ENCODE measurements at regions not wholly inside any gene's neighbourhood (a gene's known extent, or its start where the extent isn't known, plus 50 kb on each side); places are given as distances from the start of the nearest gene placed in this dataset.
"Not testable (repeated sequence)": the region's sequence is repeated elsewhere in the genome, so short reads cannot be mapped to it uniquely, and the experiment has no call there.

DNA sequence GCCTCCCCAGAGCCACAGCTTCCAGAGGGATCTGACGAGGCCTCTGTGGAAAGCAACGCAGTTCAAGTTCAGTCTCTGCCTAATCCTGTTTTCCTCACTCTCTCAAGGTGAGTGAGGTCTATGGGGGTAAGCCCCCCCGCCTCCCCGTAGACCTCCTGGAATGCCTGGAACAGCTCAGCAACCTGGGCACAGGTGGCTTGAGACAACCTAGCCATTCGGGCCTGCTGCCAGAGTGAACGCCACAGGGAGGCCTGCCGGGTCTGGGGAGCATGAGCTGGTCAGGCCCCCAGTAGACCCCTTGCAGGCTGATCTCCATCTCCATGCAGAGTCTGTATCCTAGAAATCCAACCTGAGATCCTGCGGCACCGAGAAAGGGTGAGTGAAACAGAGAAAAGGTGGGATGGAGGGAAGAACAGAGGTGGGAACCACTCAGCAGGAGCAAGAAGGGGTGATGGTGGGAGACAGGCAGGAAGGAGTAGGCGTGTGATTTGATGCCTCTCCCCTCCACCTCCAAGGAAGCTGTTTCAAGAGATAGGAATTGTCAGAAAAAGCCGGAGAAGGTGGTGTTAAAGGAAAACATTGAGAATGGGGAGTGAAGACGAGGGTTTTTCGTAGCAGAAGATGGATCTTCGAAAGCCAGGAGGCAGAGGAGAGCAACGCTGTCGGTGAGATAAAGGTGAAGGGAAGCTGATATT, 123.1 kb upstream of the PRMT8 start:
- no peak for DNase-seq

DNA sequence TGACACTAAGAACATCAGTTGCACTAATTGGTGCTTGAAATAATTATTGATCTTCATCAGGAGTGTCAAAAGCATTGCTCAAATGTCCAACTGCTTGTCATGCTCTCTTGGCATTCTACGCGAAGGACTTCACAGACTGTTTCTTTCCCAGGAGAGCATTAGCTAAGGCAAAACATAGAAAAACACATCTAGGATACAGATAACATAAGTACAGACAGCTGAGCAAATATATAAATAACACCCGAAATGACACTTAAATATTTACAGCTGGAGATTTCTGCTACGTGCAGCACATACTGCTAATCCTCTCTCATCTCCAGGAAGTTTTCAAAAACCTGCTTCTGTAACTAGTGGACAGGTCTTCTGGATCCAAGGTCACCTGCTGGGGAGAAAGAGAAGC, 120.0 kb upstream of the PRMT8 start:
- DNase-seq, result no peak

DNA sequence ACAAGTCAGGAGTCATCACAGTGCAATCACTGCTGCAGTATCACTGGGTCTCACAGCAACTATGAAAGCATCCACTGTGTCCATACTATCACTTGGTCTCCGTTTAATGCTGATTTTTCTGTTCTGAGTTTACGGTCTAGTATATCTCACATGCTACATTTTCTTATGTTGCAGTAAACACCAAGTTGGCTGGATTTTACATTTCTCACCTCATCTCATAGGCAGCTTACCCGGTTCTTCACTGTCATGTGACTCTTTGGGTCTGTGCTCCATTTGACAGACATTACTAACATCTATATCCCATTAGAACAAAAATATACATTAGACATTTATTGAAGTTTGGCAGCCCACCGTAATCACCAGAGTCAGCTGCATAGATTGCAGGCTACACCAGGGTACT, 115.7 kb upstream of the PRMT8 start:
- no peak for DNase-seq

DNA sequence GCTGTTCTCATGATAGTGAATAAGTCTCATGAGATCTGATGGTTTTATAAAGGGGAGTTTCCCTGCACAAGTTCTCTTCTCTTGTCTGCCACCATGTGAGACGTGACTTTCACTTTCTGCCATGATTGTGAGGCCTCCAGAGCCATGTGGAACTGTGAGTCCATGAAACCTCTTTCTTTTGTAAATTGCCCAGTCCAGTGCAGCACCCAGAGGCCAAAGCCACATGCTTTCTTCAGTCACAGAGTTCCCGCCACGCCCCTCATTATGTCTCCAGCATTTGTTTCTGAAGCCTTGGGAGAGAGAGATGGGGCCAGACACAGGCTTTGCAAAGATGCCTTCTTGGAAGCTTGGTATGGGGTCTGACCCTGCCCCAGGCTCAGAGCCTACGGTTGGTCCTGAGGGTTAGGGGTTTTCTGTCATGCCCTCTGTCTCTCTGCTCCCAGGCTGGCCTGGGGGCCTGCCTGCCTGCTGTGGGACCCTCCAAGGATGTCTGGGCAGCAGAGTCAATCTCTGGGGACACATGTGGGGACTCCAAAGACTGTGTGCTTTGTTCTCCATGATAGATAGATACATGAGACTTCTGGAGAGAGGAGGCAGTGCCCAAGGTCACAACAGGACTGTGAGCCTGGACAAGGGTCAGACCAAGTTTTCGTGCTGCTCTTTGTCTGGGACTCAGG, 114.1 kb upstream of the PRMT8 start:
- no peak for DNase-seq

DNA sequence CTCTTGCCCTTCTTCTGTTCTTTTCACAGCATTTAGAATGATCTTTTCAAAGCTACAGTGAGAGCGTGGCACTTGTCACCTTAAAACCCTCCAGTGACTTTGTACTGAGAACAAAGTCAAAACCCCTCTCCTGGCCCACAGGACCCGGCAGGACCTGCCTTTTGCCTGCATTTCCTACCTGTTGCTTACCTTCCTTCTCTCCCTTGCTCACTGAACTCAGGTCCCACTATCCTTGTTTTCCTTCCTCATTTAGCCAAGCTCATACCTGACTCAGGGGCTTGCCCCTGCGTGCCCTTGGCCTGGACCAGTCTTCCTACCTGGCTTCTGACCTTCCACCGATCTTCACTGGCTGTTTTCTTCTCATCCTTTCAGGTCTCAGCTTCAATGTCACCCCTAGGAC, 112.3 kb upstream of the PRMT8 start:
- no peak for DNase-seq

DNA sequence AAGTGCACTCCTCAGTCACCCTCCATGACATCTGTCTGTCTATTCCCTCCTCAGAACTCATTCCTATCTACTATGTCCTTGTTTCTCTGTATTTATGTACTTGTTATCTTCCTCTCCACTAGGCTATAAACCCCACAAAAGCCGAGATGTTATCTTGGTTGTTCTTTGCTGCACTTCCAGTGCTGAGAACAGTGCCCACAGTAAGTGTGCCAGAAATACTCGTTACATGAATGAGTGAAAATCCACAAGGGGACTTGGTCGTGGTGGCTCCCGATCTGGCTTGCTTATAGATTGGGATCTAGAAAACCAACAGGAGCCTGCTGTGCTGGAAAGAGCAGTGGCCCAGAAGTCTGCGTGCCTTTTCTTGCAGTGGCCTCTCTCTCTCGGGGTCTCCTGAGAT, 111.9 kb upstream of the PRMT8 start:
- DNase-seq, result no peak

DNA sequence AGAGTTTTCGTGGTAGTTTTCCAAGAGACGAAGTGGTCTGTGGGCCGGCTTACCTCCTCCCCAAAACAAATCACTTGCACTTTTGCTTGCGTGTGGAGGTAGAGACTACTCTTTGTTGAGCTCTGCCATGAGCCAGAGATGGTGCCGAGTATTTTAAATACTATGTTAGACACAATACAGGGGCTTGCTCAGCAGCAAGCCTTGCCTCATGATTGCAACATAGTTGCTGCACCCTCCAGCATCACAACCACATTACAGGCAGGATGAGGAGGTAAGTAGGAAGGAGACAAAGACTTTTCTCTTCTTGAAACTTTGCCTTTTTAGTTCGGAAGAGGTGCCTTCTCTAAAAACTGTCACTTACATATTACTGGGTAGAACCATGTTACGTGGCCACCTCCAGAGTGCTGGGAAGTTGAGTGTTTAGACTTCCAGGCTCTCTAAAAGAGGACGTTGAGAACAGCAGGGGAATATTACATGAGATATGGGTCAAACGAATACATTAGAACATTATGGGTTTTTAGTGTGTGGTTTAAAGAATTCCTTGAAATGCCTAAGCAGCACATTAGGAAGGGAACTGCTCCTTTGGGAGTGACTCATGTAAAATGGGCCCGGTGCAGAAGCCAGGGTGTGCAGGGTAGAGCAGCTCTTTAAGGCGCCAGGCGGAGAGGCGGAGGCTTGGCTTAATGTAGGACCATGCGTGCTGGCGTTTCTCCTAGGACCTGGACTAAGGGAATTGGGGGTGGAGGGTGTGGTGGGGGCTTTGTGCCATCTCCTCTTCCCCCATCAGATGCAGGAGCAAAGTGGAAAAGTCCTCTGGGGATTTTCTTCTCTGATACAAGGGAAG, 110.6 kb upstream of the PRMT8 start:
- no peak for DNase-seq

DNA sequence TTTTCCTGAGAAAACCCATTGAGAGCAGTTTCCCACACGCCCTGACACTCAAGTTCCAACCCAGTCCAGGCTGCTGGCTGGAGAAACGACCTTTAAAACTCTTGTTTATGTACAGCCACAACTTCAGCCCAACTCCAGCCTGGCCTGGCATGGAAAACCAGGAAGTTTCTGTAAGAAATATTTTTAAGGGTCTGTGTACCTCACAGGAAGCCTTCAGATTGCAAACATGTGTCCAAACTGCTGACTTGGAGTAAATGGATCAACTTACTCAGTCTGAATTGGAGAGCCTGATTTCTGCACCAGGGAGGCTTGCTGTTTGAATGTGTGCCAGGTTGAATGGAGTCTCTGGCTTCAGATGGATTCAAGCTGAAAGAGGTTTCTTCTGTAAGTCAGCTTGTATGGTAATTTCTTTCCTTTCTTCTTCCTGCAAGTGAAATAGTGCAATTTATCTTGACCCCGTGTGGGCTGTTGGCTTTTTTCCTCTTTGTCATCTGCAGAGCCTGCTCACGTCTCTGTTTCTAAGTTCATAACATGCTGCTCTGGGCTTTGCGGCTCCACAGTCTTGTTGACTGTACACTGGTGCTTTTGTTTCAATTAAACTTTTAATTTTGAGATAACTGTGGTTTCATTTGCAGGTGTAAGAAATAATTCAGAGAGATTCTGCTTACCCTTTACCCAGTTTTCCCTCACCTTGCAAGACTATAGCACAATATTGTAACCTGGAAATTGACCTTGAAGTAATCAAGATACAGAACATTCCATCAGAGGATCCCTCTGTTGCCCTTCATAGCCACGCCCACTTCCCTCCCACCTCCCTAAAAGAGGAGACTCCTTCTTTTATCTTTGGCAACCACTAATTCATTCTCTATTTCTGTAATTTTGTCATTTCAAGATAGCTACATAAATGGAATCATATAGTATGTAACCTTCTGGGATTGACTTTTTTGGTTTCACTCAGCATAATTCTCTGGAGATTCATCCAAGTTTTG, 109.7 kb upstream of the PRMT8 start:
- no peak for DNase-seq

DNA sequence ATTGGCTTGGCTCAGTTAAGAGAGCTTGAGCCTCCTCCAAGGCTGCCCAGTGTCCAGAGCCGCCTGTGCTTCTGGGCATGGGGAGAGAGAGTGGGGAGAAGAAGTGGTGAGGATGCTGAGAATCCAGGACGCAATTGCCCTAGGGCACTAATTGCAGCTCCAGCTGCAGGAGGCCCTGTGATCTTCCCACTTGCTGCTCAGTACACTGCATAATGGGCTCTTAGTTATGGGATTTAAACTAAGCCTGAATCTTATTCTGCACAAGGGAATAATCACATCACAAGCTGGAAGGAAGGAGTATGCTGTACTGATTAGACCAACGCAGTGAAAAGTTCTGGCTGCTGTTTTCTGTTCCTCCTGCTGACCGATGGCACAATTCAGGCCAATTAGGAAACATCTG, 101.0 kb upstream of the PRMT8 start:
- DNase-seq, result no peak

DNA sequence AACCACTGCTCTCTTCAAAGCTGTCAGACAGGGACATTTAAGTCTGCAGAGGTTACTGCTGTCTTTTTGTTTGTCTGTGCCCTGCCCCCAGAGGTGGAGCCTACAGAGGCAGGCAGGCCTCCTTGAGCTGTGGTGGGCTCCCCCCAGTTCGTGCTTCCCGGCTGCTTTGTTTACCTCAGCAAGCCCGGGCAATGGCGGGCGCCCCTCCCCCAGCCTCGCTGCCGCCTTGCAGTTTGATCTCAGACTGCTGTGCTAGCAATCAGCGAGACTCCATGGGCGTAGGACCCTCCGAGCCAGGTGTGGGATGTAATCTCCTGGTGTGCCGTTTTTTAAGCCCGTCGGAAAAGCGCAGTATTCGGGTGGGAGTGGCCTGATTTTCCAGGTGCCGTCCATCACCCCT, 93.4 kb upstream of the PRMT8 start:
- not testable (repeated sequence) for DNase-seq

DNA sequence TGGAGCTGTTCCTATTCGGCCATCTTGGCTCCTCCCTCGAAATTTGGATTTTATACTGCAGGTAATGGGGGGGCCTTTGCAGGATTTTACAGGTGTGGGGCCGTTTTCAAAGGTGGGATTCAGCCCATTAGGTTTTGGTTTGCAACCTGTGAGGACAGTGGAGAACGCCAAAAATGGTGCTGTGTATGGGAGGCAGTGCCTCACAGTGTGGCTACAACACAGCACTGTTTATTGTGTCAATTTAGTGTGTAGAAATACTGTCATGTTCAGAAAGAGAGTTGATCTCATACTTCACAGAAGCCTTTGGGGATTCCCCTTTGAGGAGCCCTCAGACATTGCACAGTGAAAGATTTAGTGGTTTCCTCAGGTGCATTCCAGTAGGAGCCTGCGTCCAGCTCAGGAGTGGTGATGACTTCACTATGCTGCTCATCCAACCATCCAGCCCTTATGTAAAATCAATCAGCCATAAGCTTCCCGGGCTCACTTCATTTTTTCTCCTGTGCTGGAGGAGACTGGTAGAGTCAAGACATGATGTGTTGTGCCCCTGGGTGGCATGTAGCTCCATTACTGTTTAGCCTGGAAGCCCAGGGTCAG, 92.7 kb upstream of the PRMT8 start:
- DNase-seq, result no peak

DNA sequence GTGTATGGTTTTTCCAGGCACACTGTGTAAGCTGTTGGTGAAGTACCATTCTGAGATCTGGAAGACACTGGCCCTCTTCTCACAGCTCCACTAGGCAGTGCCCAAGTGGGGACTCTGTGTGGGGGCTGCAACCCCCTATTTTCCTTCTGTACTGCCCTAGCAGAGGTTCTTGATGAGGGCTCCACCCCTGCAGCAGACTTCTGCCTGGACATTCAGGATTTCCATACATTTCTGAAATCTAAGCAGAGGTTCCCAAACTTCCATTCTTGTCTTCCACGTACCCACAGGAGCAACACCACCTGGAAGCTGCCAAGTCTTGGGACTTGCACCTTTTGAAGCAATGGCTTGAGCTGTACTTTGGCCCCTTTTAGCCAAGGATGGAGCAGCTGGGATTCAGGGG, 85.2 kb upstream of the PRMT8 start:
- no peak for DNase-seq

DNA sequence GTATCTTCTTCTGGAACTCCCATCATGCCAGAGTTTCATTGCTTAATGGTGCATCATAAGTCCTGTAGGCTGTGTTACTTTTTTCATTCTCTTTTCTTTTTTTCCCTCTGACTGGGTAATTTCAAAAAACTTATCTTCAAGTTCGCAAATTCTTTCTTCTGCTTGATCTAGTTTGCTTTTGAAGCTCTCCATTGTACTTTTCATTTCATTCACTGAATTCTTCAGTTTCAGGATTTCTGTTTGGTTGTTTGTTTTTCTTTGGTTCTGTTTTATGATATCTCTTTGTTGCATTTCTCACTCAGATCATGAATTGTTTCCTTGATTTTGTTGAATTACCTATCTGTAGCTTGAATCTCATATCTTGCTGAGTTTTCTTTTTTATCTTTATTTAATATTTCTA, 83.3 kb upstream of the PRMT8 start:
- no peak for DNase-seq

DNA sequence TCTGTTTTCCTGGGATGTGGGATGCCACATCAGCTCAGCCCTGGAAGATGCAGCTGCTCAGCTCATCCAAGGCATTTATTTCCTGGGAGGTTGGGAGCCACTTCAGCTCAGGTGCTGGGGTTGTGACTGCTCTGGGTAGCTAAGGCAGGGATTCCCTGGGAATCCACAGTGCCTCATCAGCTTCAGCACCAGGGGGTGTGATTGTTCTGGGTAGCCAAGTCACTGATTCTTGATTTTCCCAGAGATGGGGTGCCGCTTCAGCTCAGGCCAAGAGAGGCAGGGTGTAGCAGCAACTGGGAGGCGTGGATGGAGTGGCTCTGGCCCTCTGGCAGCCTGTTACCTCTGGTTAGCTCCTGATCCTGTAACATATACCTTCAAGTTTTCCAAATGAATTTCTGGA, 81.3 kb upstream of the PRMT8 start:
- no peak for DNase-seq

DNA sequence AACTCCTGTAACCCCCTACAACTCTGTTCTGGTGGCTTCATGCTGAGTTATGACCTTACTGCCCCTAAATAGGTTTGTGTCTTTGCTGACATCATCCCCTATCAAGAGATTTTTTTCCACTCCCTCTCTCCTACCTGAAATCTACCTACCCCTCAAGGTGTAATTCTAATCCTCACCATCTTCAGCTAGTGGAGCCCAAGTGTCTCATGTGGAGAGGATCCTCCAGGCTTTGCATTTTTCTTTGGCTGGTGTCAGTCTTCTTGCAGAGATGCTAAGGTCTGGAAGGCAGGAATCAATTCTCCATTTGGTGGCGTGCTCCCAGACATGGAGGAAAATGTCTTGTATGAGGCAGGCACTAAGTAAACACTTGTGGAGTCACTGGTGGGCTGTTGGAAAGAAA, 74.8 kb upstream of the PRMT8 start:
- no peak for DNase-seq

DNA sequence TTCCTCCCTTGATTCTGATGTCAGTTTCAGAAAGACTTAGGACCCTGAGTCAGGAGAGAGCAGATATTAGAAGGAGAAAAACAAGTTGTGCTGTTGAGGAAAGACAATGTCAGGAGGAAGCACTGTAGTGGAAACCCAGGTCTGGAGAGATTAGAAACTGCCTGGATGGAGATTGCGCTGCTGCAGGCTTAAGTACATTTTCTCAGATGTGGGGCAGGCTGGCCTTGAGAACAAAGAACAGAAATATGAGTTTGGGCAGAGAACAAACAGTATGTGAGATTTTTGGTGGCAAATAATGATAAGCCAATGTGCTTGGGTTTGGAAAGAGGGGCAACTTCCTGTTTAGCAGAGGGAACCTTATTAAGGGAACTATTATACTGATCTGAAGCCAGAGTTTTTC, 74.3 kb upstream of the PRMT8 start:
- no peak for DNase-seq

DNA sequence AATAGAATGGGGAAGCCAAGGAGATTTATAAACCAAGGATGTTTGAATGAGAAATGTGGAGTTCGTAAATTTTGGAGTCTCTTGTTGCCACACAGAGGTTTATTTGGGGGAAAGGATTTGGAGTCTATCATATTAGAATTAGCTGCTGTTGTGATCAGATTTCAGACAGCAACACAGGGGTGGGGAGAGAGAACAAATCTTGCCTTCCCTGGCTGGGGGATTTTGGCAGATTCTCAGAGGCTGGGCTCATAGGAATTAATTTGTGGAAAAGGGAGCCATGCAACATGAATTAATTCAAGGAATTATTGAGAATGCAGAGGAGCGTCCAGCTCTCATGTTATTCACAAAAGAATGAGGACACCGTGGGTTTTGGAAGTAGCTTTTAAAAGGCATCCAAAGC, 73.9 kb upstream of the PRMT8 start:
- no peak for DNase-seq

DNA sequence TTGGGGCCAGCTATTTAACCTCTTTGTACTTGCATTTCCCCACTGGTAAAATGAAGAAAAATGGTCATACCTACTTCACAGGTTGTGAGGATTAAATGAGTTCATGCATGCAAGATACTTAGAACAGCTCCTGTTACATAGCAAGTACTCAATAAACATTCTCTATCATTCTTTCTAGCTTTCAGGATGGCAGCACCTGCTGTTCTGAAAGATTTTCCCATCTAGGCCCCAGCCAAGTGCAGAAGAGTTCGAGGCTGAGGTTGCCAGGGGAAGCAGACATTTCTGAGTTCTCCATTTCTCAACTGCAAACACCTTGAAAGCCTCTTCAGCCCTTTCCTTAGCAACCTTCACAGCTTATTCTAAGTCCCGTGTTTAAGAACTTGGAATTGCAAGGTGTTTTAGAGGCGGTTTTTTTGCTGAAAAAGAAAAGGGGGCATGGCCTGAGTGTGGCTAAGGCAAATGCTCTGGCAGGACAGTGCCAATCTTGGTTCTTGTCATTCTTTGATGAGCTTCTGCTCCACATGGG, 73.0 kb upstream of the PRMT8 start:
- DNase-seq, result no peak

DNA sequence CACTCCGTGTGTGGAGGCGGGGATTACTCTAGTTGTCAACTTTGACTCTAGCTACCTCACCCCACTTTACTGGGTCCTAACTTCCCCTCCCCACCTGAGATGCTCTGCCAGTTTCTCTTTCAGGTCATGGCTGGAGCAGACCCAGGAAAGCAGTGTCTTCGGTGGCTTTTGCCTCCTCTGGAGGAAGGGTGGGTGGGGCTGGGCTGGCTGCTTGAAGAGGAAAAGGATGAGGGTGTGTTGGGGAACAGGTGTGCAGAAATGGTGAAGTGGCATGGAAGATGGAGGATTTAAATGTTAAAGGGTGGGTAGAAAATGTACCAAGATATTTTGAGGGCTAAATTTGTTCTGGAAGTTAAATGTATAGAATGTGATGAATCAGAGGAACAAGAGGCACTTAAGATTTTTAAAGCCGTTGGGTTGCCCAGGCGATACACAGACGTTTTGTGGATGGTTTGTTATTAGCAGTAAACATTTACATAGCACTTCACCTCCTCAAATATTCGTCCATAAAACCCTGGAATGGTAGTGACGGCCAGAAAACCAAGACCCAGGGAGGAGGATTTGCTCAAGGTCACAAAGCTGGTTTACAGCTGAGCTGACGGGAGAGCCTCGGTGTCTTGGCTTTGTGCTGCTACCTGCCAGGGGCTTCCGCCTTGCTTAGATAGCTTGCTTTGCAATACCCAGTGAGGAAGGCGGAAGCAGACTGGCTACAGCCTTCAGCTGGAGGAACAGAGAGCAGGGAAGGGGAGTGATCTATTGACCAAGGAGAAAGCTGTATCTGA, 72.2 kb upstream of the PRMT8 start:
- DNase-seq, result no peak

DNA sequence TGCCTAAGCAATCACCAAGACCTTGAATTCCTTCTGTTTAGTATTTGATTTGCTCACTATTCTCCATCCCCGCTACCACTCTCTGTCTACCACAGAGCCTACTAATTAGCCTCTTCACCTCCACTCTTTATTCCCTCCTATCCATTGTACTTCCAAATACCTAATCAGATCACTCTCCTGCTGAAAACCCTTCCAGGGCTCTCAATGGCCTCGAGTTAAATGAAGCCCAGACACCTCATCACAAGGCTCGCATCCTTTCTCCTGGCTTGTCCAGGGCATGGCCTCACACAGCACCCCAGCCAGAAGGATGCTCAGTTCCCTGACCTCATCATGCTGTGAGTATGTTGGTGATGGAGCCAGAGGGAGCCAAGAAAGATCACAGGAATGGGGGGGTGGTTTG, 71.4 kb upstream of the PRMT8 start:
- no peak for DNase-seq

DNA sequence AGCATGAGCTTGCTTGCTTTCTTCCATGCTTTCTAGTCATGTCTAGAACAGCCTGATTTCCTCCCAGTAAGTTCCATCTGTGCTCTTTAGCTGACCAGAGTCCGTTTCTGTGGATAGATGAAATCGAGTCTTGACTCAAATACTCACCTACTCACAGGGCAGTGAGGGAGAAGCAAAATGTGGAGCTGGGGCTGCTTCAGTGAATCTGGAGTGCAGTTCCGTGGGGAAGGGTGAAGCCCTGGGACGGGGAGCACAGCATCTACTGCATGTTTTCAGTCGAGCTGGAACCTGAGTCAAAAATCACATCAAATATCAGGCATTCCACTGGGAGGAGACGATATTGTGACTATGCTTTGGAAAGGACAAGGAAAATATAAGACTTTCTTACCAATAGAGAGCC, 70.3 kb upstream of the PRMT8 start:
- DNase-seq, result no peak
